GM18511 (cell line): ENCODE measurements at regions not wholly inside any gene's neighbourhood (a gene's known extent, or its start where the extent isn't known, plus 50 kb on each side); places are given as distances from the start of the nearest gene placed in this dataset.
"Not testable (repeated sequence)": the region's sequence is repeated elsewhere in the genome, so short reads cannot be mapped to it uniquely, and the experiment has no call there.

Experiments used
- ATAC-seq: cut with Tn5 transposase; IDR thresholded peaks from one replicate; pipeline ENCODE4 v1.9.1; 2021; ENCODE audit warnings: mild to moderate bottlenecking, moderate library complexity; ENCODE audit not compliant: unreplicated experiment

- no peak for ATAC-seq
These were observed 125.0 kb upstream of the IVNS1ABP start for GRCh38 chr1:185442050-185442449.

DNA sequence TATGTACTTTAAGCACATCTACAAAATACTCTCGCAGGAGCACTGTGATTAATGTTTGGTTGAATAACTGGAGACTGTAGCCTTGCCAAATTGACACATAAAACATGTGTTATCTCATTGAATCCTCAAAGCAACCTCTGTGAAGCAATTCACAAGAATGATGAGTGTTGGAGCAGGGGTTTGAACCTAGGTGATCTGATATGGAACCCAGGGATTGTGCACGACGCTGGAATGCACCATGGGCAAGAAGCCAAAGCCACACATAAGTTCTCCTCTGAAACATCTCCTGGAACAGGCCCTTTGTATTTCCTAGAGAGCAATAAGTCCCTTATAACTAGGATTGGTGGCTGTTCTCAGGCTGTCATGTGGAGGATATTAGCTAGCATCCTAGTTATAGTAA lies 124.6 kb upstream of the IVNS1ABP start:
- no peak for ATAC-seq

DNA sequence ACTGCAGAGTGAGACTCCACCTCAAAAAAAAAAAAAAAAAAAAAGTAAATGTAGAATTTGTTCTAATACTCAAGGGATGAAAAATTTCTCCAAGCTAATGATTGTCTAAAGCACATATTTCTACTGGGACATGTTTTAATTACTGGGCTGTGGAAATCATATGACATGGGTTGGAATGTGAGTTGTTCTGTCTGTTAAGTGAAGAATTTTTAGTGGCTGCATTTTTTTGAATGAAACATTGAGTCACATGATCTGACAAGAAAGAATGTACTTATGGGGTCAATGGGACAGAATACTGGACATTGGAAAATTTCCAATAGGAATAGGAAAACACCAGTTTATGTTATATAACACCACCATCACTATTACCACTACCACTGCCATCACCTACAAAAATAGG lies 123.8 kb upstream of the IVNS1ABP start:
- ATAC-seq, result no peak

GRCh38 chr1:185439727-185440415 lies 122.8 kb upstream of the IVNS1ABP start:
- peak; percentile 78 for ATAC-seq

- ATAC-seq, result no peak
These were observed 121.9 kb upstream of the IVNS1ABP start for GRCh38 chr1:185438936-185439335.

- ATAC-seq, result no peak
These were observed 118.8 kb upstream of the IVNS1ABP start for GRCh38 chr1:185435696-185436379.

- no peak for ATAC-seq
These were observed 117.7 kb upstream of the IVNS1ABP start for GRCh38 chr1:185434721-185435120.

GRCh38 chr1:185433667-185434066 lies 116.6 kb upstream of the IVNS1ABP start:
- ATAC-seq, result no peak

DNA sequence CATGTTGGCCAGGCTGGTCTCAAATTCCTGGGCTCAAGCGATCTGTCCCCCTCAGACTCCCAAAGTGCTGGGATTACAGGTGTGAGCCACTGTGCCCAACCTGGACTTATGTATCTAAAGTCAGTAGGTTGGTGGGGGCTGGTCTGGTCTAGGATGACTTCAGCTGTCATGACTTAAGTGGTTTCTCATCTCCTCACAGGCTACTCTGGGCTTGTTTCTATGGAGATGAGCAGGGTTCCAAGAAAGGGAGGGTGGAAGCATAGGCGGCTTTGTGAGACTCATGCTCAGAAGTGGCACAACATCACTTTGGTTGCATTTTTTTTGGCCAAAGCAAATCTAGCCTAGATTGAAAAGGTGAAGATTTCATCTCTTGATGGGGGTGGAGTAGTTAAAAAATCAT lies 115.9 kb upstream of the IVNS1ABP start:
- ATAC-seq, result no peak

GRCh38 chr1:185431612-185432011 lies 114.6 kb upstream of the IVNS1ABP start:
- no peak for ATAC-seq

DNA sequence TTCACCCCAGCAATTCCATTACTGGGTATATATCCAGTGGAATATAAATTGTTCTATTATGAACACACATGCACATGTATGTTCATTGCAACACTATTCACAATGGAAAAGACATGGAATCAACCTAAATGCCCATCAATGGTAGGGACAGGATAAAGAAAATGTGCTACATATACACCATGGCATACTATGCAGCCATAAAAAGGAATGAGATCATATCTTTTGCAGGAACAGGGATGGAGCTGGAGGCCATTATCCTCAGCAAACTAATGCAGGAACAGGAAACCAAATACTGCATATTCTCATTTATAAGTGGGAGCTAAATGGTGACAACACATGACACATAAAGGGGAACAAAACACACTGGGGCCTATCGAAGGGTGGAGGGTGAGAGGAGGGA lies 112.6 kb upstream of the IVNS1ABP start:
- not testable (repeated sequence) for ATAC-seq

GRCh38 chr1:185427776-185428175 lies 110.7 kb upstream of the IVNS1ABP start:
- no peak for ATAC-seq

- ATAC-seq, result no peak
These were observed 110.2 kb upstream of the IVNS1ABP start for GRCh38 chr1:185427264-185427663.

- ATAC-seq, result no peak
These were observed 109.8 kb upstream of the IVNS1ABP start for GRCh38 chr1:185426848-185427247.

DNA sequence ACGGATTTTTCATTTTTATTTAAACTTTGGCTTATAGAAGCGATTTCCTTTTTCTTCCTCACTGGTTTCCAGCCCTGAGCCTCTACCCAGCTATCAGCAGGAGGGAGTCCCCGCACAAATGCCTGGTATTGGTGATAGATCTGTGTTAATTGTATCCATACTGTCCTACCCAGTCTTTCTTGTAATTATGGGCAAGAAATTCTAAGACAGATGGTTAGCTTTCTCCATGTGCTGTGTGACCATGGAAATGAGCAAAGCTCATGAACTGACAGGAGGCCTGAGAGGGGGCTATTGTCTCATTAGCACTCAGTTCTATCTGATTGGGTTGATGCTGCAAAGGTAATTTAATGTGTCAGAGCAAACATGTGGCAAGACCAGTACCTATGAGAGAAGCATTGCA lies 108.1 kb upstream of the IVNS1ABP start:
- ATAC-seq, result no peak

GRCh38 chr1:185421485-185422107 lies 104.6 kb upstream of the IVNS1ABP start:
- no peak for ATAC-seq

GRCh38 chr1:185420588-185421081 lies 103.6 kb upstream of the IVNS1ABP start:
- ATAC-seq, result no peak

DNA sequence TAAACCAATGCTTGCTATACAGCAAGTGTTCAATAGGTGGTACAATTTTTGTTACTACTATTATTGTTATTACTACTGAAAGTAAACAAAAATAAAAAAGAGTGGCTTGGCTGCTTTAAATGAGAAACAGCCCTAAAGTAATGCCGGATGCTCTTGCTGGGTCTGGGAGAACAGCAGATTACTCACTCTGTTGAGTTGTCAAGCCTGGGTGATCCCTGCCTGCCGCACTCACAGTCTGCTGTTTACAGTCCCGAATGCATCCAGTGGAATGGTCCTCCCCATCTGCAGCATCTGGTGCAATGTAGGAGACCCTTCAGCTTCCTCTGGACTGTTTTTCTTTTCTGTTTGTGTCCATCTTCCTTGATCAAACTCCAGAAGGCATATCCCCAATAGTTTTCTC lies 102.7 kb upstream of the IVNS1ABP start:
- no peak for ATAC-seq

DNA sequence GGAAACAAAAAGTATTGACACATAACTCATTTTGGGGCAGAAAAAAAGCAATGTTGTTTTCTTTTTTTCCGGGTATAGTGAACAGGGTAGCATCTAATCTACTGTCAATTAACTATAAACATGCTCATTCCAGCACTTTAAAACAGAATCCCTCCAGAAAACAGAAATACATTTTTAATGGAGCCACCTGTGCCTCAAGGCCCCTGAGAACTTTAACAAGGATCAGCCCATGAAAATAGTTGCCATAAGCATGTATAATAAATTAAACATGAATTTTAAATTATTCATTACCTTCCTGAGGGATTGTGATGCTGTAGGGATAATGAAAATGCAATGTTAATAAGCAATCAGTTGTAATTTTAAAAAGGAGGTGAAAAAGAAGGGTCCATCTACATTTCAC lies 101.4 kb upstream of the IVNS1ABP start:
- ATAC-seq, result no peak

DNA sequence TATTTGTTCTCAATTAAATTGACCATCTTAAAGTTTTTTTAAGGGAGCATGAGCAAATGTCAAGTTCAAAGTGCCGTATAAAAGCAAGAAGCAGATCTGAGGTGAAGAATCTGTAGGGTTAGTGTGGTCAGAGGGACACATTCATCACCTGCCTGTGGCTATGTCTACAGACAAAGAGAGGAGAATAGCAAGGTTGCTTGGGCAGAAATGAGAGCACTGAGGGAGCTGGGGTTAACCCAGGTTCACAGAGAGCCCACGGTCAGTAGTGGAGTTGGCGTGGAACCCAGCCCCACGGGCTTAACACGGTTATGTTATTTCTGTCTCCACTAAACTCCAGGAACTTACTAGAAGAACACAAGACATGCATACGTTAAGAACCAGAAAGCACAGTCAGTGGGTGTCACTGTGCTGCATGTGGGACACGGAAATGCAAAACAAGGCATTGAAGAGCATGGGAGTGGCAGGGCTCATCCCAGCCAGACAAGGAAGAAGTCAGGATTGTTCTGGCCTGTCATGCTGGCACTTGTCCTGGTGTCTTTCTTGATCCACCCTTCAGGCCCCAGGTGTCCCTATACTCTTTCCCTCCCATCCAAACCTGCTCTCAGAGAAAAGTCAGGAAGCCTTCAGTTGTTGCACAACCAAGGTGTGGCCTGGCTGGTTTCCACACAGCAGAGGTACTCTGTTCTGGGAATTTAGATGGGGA lies 95.5 kb upstream of the IVNS1ABP start:
- no peak for ATAC-seq

DNA sequence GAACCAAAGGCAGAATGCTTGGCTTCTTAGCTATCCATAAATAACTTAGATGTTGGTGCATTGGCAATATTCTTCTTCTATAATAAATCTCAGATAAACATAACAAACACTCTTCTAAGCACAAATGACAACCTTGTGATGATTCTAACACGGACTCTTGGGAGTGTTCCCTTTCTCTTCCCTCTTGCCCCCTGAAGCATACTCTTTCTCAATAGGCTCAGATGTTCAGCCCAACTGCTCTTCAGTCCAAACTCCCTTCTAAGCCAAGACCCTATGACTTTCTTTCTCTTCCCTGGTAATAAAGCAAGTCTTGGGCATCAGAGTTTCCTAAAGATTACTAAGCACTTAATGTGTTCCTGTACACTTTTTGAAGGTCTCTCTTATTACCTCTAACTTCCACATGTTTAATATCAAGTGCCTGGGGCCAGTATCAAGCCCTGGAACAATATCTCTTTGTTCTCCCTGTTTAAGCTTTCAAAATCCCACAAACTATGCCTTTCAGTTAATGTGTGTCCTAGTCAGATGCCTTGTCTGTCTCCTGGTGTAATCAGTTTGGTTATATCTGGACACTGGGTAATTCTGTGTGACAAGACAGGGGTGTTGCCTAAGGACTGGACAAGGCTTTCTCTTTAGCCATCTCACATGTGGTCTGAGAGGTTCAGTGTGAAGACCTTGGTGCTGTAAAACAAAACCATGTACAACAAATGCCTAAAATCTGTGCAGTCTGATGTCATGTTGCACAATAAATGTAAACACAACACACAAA lies 92.9 kb upstream of the IVNS1ABP start:
- ATAC-seq, result no peak
